ENCODE measurements at regions not wholly inside any gene's neighbourhood (a gene's known extent, or its start where the extent isn't known, plus 50 kb on each side); places are given as distances from the start of the nearest gene placed in this dataset.

DNA sequence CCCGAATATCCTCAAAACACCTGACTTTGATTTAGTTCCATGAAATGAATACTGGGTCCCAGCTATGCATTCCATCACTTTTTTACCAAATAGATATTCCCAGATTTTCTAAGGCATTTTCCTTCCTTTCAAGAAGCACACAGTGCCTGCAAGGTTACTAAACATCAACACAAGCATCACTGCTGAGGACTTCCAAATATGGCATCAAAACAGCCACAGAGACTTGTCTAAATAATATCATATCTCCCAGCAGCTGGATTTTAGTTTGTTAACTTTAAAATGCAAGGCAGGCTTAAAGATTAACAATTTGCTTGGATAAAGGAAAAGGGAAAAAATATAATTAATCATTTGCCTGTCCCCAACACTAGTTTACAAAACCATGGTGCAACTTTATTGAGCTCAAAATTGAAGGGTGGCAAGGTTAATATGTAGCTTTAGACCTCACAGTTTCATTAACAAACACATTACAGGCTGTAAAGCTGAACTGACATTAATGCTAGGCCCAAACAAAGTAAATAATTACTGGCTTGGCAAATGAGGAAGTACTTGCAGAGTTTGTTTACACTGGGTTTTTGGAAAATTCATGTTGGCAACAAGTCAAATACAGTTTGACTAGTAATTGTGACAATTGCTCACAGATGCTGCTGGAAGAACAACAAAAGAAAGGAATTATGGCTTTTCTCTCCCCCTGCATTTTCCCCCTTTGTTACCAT, 401.7 kb upstream of the CDIN1 start:
- H4K20me1 ChIP-seq (ENCODE audit: low read depth): no peaks in the 10 kb centered on the region
- no peak for DNase-seq (ENCODE audit: low spot score)
- H3K79me2 ChIP-seq (ENCODE audit: low read depth): no peaks in the 10 kb centered on the region
- H3K4me2 ChIP-seq: no peak overlapping the region
- Mint-ChIP-seq H3K27ac (no peak overlapping the region), H3K4me1 (no peaks in the 10 kb centered on the region), H3K36me3 (no peaks in the 10 kb centered on the region), H3K4me3 (no peak overlapping the region), H3K27me3 (ENCODE audit: insufficient read depth, low read depth) (no peaks in the 10 kb centered on the region), H3K9me3 (no peaks in the 10 kb centered on the region)
- no peak overlapping the region for H3K9ac ChIP-seq
- H3K4me1 ChIP-seq: peaks cover 7% of the 10 kb centered on the region
- no peak for TF ChIP-seq EZH2 (IDR thresholded peaks at IDR 0.05)
- TF ChIP-seq, protein P1, sequence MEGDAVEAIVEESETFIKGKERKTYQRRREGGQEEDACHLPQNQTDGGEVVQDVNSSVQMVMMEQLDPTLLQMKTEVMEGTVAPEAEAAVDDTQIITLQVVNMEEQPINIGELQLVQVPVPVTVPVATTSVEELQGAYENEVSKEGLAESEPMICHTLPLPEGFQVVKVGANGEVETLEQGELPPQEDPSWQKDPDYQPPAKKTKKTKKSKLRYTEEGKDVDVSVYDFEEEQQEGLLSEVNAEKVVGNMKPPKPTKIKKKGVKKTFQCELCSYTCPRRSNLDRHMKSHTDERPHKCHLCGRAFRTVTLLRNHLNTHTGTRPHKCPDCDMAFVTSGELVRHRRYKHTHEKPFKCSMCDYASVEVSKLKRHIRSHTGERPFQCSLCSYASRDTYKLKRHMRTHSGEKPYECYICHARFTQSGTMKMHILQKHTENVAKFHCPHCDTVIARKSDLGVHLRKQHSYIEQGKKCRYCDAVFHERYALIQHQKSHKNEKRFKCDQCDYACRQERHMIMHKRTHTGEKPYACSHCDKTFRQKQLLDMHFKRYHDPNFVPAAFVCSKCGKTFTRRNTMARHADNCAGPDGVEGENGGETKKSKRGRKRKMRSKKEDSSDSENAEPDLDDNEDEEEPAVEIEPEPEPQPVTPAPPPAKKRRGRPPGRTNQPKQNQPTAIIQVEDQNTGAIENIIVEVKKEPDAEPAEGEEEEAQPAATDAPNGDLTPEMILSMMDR (IDR thresholded peaks at IDR 0.05): no peak
- TF ChIP-seq EZH2phosphoT487 (IDR thresholded peaks at IDR 0.05): no peak
- H3K9me3 ChIP-seq (ENCODE audit: low read depth): no peaks in the 10 kb centered on the region
- no peak overlapping the region for H3K4me3 ChIP-seq
- H2AFZ ChIP-seq (replicated peaks): peak overlapping the region; percentile 71
- no peak overlapping the region for H3K27ac ChIP-seq
- H3K36me3 ChIP-seq: no peaks in the 10 kb centered on the region
- no peaks in the 10 kb centered on the region for H3K27me3 ChIP-seq
- no peaks in the 10 kb centered on the region for H3F3A ChIP-seq (ENCODE audit: low read depth)

DNA sequence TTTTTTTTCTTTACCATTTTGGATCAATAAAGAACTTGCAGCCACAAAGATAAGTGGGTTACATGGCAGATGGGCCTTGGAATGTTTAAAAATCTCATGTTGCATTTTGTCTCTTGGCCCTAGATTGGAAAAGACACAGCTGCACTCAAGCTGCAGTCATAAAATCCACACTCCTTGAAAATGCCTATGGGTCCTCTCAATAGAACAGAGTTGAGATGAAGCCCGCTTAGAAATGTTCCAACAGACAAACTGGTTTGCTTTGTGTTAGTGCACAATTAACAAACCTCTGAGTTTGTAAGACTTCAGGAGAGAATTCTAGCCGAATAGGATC, 401.2 kb upstream of the CDIN1 start:
- TF ChIP-seq EZH2phosphoT487 (IDR thresholded peaks at IDR 0.05): no peak
- TF ChIP-seq, protein P1 (IDR thresholded peaks at IDR 0.05): no peak
- TF ChIP-seq EZH2 (IDR thresholded peaks at IDR 0.05): no peak
- no peaks in the 10 kb centered on the region for H3K36me3 ChIP-seq
- H3K27me3 ChIP-seq: no peaks in the 10 kb centered on the region
- no peak overlapping the region for H3K4me3 ChIP-seq
- Mint-ChIP-seq H3K9me3 (no peaks in the 10 kb centered on the region), H3K36me3 (no peaks in the 10 kb centered on the region), H3K27ac (no peak overlapping the region), H3K4me3 (no peak overlapping the region), H3K27me3 (ENCODE audit: insufficient read depth, low read depth) (no peaks in the 10 kb centered on the region), H3K4me1 (no peaks in the 10 kb centered on the region)
- H3K4me1 ChIP-seq: peaks cover 7% of the 10 kb centered on the region
- no peak overlapping the region for H3K27ac ChIP-seq
- H2AFZ ChIP-seq (replicated peaks): peak overlapping the region; percentile 71
- H3F3A ChIP-seq (ENCODE audit: low read depth): no peaks in the 10 kb centered on the region
- H4K20me1 ChIP-seq (ENCODE audit: low read depth): no peaks in the 10 kb centered on the region
- no peak for DNase-seq (ENCODE audit: low spot score)
- no peaks in the 10 kb centered on the region for H3K79me2 ChIP-seq (ENCODE audit: low read depth)
- H3K9me3 ChIP-seq (ENCODE audit: low read depth): no peaks in the 10 kb centered on the region
- no peak overlapping the region for H3K4me2 ChIP-seq
- H3K9ac ChIP-seq: no peak overlapping the region

DNA sequence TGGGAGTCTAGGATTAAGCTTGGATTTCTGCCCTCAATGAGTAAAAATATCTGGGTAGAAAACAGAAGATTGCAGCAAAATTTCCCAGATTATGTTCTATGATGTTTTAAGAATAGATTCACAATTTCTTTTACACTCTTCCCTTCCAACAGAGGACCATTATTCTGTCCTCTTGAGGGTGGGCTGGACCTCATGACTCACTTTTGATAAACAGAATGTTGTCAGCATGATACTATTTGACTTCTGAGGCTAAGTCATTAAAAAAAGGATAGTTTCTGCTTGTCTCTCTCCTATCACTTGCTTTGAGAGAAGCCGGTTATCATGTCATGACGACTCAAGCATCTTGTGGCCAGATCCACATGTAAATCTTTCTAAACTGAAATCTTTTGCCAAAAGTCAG, 396.2 kb upstream of the CDIN1 start:
- DNase-seq (ENCODE audit: low spot score): no peak
- H3K27ac Mint-ChIP-seq: no peak overlapping the region
- no peaks in the 10 kb centered on the region for H3K27me3 Mint-ChIP-seq (ENCODE audit: insufficient read depth, low read depth)
- Histone ChIP-seq H3K79me2 (ENCODE audit: low read depth) (no peaks in the 10 kb centered on the region), H3K36me3 (no peaks in the 10 kb centered on the region), H3K9me3 (ENCODE audit: low read depth) (no peaks in the 10 kb centered on the region), H3K4me3 (no peak overlapping the region), H4K20me1 (ENCODE audit: low read depth) (no peaks in the 10 kb centered on the region), H3K27me3 (no peaks in the 10 kb centered on the region), H3K9ac (no peak overlapping the region), H2AFZ (replicated peaks) (no peak overlapping the region), H3F3A (ENCODE audit: low read depth) (no peaks in the 10 kb centered on the region), H3K4me1 (peaks cover 3% of the 10 kb centered on the region), H3K27ac (no peak overlapping the region), H3K4me2 (no peak overlapping the region)
- no peaks in the 10 kb centered on the region for H3K9me3 Mint-ChIP-seq
- H3K4me3 Mint-ChIP-seq: no peak overlapping the region
- TF ChIP-seq, protein P1 (IDR thresholded peaks at IDR 0.05): no peak
- no peak for TF ChIP-seq EZH2phosphoT487 (IDR thresholded peaks at IDR 0.05)
- TF ChIP-seq EZH2 (IDR thresholded peaks at IDR 0.05): no peak
- no peaks in the 10 kb centered on the region for H3K36me3 Mint-ChIP-seq
- no peaks in the 10 kb centered on the region for H3K4me1 Mint-ChIP-seq

All from neural progenitor cell (in vitro differentiated cells).